GM21786 (cell line): ENCODE measurements at regions not wholly inside any gene's neighbourhood (a gene's known extent, or its start where the extent isn't known, plus 50 kb on each side); places are given as distances from the start of the nearest gene placed in this dataset.

Experiments
- ATAC-seq: cut with Tn5 transposase; IDR thresholded peaks from one replicate; pipeline ENCODE4 v1.9.1; 2021; ENCODE audit not compliant: unreplicated experiment

GRCh38 chr10:130576427-130576826, 440.2 kb downstream of the GLRX3 start:
- no peak for ATAC-seq

- ATAC-seq = no peak
These were observed 440.8 kb downstream of the GLRX3 start for GRCh38 chr10:130577039-130577438.

DNA sequence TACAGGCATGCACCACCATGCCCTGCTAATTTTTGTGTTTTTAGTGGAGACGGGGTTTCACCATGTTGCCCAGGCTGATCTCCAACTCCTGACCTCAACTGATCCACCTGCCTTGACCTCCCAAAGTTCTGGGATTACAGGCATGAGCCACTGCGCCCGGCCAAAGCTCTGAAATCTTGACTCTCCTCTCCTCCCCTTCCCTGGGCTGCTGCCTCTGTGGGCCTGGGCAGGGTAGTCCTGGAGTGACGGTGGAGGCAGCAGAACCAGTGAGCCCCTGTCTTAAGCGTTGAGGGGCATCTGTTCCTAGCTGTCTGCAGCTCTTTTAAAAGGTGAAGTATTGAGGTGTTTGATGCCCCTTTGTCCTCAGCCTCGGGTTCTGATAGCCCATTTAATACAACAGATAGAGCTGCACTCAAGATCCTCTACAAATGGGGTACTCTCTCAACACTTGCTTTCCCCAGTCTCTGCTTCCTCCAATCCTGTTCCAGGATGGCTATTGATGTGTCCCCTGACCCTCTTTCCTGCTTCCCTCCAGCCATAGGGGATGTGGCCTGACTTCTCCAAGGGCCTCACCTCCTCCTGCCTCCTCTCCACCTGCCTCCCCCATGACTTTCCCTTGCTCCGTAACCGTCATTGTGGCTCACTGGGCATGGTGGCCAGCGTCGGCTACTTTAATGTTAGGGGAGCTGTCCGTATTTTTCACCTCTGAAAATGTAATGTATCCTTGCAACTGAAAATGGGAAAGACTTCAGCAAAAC, 442.5 kb downstream of the GLRX3 start:
- no peak for ATAC-seq

DNA sequence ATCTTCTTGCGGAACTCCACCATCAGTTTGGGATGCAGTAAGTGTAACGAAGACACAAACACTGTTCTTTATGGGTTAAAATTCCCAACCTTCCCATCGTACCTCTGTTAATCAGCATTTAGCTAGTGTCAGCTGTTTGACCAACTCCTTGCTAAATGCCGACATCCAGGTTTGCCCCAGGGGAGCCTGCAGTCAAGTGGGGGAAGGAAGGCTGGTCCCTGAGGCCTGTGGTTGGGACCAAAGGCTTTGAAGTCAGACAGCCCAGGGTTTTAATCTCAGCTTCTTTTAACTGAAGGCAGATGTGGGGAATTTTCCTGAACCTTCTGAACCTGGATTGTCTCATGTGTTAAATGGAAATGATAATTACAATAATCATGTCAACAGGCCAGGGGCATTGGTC, 443.7 kb downstream of the GLRX3 start:
- ATAC-seq = no peak

GRCh38 chr10:130580975-130581374, 444.8 kb downstream of the GLRX3 start:
- no peak for ATAC-seq

DNA sequence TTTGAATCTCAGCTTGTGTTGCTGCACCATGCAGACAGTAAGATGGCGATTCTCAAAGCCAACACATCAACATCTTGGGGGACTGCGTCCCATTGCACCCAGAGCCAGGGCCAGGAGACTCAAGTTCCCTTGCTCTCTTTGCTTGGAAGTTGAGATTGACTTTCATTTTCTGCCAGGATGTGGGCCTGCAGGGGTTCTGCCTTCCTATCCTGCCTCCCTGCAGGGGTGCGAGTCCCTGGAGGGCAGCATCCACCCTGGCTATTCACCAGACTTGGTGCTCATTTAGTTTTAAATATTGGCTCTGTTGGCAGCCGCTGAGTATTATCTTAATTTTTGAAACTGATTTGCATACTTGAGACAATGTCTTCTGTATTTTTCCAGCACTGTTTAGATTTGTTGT, 451.5 kb downstream of the GLRX3 start:
- no peak for ATAC-seq

DNA sequence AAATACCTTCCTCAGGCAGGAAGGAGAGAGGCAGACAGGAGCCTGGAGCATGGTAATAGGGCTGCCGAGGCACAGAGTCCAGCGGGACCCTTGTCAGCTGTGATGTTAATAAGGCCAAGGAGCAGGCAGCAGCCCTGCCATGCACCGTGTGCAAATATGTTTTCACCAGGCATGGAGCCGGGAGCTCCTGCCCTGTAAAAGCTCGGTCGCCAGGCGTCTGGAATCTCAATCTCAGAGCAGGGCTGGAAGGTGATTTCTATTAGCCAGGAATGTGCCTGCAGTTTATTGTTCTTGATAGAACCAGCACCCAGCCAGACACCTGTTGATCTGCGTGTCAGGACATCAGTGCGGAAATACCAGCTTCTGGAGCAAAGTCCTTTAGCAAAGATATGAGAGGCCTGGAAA, 469.8 kb downstream of the GLRX3 start:
- ATAC-seq = no peak

DNA sequence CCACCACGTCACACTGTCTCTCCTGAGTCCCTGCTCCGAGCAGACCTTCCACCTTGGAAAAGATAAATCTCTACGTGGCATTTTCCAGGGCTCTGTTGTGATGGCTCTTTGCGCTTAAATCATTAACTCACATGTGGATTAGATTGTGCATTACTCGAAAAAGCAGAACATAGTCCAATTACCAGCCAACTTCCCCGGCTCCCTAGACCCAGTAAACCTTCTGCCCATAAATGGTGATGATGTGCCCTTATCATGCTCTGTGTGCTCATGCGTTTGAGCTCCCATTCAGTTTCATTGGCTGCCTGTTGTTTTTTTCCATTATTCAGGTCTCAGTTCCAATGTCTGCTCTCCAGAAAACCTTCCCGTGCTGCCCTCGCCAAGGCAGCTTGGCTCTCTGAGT, 471.2 kb downstream of the GLRX3 start:
- ATAC-seq = no peak

GRCh38 chr10:130611239-130611638, 475.0 kb downstream of the GLRX3 start:
- ATAC-seq = no peak

DNA sequence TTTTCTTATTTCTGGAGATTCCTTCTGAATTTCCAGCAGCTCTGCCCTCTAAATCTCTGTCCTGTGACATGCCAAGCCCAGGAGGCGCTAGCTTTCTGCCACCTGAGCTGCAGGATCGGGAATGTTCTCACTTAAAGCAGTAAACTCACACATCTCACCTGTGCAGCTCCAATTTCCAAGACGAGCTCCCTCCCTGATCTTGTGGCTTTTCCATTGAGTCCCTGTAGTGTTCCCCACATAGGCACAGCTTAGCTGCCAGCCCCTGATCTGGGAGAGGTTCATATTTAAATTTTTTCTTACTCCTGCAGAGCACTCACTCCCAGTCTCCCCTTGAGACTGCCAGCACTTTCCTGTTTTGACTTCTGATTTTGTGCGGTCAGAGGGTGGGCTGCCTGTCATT, 479.3 kb downstream of the GLRX3 start:
- no peak for ATAC-seq

GRCh38 chr10:130617985-130618384, 481.8 kb downstream of the GLRX3 start:
- no peak for ATAC-seq

DNA sequence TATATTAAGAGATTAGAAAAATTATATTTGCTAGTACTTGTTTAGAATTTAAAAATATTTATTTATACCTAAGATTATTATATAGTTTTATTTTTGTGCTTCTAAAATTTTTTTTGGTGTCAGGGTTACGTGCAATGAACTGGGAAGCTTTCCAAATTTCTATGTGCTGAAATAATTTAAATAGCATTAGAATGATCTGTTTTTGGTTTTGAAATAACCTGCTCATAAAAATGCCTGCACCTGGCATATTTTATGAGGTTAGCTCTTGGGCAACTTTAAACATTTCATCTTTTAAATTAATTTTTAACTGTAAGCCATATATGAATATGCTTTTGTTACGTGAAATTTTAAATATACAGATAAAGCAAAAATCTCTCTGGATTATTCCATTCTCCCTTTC, 482.5 kb downstream of the GLRX3 start:
- no peak for ATAC-seq

DNA sequence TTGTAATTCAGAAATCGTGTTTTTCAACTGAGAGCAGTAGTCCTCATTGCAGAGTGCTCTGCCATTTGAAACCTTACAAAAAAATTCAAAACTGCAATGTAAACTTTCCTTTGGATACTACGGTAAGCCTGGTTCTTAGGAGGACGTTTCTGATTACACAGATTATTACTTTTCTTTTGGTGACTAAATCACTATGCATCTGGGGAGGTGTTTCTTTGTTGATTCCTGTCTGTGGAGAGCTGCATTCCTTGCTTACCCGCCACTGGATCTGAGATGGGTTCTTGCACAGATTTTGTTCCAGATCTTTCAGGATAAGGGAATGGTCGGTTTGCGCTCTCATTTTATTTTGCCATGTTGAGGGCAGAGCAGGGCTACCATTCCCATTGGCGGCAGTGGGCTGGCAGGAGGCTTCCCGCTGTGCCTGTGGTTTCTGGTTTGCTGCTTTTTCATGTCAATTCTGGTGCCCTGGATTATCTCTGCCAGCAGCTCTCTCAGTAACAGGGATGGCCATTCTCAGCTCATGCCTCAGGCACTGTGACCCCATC, 485.1 kb downstream of the GLRX3 start:
- ATAC-seq = no peak

DNA sequence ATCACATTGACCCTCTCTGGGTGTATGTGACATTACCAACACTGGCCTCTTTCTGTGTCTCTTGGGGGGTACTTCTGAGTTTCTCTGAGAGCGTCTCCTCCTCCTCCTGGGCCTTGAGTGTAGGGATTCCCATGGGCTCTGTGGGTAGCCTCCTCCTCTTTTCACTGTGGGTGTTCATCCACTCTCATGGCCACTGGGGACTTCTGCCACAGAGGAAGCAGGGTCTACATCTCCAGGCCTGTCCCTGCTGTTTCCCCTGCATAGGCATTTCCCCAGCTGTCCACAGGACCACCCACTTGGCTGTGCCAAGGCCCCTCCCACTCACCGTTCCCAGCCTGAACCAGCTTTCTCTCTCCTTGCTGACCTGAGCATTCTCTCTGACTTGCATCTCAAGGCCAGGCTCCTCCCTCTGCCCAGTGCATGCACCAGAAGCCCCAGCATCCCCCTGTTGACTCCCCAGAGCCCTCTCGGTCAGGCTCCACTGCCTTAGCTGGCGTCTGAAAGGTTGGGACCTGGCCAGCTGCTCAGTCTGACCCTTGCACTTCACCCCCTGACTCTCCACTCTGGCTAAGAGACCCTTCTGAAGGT, 487.6 kb downstream of the GLRX3 start:
- ATAC-seq = no peak

DNA sequence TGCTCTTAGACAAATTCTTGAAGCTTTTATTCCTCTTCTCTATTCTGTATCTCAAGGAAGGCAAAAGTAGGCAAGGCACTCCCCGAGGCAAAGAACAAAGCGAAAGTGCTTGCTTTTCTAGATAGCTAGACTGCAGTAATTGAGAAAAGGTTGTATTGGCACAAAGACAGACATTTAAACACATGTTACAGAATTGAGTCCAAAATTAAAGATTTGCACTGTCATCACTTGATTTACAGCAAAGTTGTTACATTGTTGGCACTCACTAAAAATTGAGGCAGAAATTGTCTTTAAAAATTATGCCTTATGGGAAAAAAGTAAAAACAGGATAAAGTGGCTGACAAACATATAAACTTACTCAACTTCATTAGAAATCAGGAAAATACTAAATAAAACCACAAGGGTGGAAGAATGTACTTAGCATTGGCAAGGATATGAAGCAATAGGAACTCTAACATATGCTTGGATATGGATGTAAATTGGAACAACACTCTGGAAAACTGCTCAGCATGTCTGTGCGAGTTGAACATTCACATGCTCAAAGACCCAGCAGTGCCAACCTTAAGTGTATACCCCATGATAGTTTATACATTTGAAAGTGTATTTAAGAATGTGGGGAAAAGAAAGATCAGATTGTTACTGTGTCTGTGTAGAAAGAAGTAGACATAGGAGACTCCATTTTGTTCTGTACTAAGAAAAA, 491.3 kb downstream of the GLRX3 start:
- no peak for ATAC-seq

DNA sequence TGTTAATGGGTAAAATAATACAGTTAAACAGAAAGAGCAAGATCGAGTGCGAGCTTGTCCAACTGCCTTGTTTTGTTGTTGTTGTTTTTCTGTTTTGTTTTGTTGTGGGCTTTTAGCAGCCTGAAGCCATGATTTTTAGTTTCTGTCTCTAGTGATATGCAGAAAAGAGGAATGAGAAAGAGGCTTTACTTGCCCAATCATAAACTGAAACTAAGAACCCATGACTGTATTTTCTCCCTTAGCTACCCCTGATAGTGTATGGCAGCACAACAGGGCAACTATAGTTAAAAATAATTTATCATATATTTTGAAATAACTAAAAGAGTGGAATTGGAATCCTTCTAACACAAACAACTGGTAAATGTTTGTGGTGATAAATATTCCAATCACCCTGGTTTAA, 493.9 kb downstream of the GLRX3 start:
- no peak for ATAC-seq

DNA sequence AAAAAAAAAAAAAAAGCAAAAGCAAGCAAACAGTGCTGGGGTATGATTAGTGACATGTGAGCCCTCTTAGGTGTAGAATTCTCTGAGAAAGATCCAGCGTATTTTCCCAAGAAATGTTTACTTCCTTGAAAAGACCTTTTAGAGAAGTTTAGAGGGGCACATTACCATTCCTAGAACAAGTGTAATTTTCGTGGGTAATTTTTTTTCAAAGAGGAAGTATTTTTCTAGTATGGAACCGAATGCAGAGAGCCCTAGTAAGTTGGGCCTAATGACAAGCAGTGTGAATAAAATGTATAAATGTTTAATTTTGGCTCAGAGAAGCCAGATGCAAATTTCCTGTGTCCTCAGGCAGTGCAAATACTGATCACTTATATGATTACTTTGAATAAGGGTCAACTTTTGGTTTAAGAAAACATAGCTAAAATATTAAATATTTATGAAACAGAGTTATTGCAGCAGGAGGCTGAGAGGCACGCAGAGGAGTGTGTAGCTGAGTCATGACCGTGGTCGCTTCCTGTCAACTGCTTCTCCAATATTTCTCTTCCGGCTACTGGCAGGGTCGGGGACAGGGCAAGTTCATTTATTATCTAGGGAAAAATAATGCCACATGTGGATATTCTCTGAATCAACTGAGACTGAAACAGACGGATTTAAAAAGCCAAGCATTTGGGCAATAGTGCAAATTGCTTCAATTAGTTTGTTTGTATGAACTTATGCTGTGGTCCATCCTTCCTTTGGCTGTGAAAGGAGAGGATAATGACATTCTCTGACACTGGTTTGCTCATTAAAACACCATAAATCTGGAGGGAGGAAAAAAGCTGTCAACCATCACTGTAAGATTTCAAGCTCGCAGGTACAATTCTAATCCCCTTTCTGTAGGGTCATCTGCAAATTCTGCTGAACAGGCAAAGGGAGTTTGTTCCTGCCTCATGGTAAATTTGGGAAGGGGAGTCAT, 495.2 kb downstream of the GLRX3 start:
- no peak for ATAC-seq

DNA sequence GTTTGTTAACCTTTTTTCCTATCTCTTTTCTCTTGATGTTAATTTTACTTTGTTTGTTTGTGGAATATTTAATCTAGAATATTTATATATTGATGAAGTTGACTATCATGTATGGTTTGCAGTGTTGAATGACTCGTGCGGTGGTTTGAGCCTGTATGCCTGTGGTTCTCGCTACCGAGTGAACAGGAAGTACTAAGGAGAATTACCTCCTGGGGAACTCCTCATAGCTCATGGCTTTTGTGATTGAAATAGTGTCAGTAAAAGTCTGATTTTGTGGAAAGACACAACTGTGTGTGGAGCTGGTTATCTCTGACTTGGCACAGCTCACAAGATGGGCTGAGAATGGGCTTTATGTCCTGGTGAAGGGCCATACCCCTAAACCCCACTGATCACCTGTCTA, 498.6 kb downstream of the GLRX3 start:
- ATAC-seq = no peak

DNA sequence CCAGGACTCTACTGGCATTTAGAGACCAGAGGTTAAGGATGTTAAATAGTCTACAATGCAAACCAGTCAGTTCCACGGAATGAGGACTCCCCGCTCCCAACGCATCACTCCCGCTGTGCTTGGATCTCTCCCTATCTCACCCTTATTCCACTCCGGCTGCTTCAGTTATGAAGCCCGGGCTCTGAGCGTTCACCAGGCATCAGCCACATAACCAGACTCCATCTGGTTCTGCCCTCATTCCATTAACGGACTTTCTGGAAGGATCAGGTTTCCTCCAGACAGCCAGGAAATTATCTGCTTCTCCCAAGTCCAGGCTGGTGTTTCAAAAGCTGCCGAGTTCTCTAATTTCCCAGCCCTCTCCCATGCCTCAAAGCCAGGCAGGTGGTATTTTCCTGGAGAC, 499.3 kb downstream of the GLRX3 start:
- ATAC-seq = no peak

DNA sequence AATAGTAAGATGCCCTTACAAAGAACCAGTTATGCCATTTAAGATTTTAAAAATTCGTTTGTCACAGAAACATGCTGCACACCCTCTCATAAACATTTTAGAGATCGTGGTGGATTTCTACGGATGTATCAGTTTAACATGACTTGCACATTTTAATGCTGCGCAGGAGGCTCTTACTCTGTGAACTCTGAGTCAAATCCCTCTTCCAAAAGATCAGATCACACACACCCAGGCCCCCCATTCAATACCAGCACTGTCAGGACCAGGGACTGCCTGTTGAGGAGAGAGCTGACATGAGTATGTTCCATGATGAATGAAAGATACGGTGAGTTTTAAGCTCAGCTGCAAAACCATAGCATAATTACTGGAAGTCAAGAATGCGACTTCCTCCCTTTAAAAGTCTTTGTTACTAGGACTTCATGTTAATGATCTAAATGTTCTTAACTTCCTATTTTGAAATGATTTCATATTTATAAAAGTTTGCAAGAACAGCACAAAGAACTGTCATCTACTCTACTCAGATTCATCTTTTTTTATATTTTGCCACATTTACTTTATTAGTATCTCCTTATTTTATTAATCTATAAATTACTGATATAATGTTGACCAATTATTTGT, 500.2 kb downstream of the GLRX3 start:
- ATAC-seq = no peak
